ENCODE measurements at regions not wholly inside any gene's neighbourhood (a gene's known extent, or its start where the extent isn't known, plus 50 kb on each side); places are given as distances from the start of the nearest gene placed in this dataset.

DNA sequence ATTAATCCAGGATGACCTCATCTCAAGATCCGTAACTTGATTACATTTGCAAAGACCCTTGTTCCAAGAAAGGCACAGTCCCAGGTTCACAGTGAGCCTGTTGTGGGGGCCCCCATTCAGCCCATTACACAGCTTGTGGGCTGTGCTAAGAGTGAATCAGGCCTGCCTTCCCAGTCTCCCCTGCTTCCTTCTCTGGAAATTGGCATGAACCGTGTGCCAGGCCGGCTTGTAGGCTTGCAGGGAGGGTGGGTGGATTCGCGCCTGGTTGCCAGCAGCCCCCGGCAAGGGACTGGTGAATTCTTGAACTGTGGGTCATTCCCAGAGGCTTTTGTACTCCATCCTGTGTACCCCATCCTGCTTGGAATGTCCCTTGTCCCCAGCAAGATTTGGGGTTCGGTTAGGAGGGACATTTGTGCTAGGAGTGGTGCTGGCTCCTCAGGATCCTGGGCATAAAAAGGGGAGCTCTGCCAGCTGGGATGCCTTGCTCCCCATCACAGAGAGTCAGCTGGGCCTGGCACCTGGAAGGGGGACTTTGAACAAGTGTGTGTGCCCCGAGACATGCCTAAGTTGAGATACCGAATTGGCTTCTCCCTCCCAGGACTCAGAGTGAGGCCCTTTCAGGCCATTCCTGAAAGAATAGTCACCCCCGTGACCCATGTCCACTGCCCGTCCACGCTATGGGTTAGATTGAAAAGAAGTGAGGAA, 818.2 kb downstream of the BRD1 start:
- Histone ChIP-seq H3K36me3 (ENCODE audit: control insufficient read depth, insufficient read depth, low read length) (no peaks in the 10 kb centered on the region), H3K27me3 (ENCODE audit: control insufficient read depth, insufficient read depth, low read length) (no peaks in the 10 kb centered on the region), H3K4me3 (ENCODE audit: low read depth, low read length) (no peak overlapping the region)
- DNase-seq (ENCODE audit: low read depth): no peak
- ChIA-PET POLR2A (no interaction called here), CTCF (no interaction called here)
- TF ChIP-seq, protein P1, sequence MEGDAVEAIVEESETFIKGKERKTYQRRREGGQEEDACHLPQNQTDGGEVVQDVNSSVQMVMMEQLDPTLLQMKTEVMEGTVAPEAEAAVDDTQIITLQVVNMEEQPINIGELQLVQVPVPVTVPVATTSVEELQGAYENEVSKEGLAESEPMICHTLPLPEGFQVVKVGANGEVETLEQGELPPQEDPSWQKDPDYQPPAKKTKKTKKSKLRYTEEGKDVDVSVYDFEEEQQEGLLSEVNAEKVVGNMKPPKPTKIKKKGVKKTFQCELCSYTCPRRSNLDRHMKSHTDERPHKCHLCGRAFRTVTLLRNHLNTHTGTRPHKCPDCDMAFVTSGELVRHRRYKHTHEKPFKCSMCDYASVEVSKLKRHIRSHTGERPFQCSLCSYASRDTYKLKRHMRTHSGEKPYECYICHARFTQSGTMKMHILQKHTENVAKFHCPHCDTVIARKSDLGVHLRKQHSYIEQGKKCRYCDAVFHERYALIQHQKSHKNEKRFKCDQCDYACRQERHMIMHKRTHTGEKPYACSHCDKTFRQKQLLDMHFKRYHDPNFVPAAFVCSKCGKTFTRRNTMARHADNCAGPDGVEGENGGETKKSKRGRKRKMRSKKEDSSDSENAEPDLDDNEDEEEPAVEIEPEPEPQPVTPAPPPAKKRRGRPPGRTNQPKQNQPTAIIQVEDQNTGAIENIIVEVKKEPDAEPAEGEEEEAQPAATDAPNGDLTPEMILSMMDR (IDR thresholded peaks at IDR 0.05; ENCODE audit: insufficient read depth, low read depth, low read length): no peak

DNA sequence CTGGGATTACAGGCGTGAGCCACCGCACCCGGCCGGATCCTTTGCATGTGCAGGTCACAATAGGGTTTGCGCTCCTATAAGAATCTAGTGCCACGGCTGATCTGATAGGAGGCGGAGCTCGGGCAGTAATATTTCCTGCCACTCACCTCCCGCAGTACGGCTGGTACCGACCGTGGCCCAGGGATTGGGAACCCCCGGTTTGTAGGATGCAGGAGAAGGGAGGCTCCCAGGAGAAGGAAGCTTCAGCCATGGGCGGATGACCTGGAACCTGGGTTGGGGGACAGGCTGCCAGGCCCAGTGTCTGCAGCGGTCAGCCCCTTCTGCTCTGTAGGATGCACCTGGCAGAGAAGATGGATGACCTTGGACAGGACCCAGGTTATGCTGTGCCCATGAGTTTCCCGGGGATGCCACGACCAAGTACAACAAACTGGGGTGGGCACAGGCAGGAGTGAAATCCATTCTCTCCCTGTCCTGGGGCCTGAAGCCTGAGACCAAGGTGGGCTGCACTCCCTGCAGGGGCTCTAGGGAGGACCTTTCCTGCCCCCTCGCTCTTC, 818.9 kb downstream of the BRD1 start:
- no peaks in the 10 kb centered on the region for H3K27me3 ChIP-seq (ENCODE audit: control insufficient read depth, insufficient read depth, low read length)
- H3K36me3 ChIP-seq (ENCODE audit: control insufficient read depth, insufficient read depth, low read length): no peaks in the 10 kb centered on the region
- H3K4me3 ChIP-seq (ENCODE audit: low read depth, low read length): no peak overlapping the region
- POLR2A ChIA-PET: no interaction called here
- DNase-seq (ENCODE audit: low read depth): no peak
- TF ChIP-seq, protein P1 (IDR thresholded peaks at IDR 0.05; ENCODE audit: insufficient read depth, low read depth, low read length): no peak
- CTCF ChIA-PET: no interaction called here

- ChIA-PET CTCF (no interaction called here), POLR2A (no interaction called here)
- DNase-seq (ENCODE audit: low read depth): no peak
Observed at GRCh38 chr22:49007013-49007653, 820.5 kb downstream of the BRD1 start.

DNA sequence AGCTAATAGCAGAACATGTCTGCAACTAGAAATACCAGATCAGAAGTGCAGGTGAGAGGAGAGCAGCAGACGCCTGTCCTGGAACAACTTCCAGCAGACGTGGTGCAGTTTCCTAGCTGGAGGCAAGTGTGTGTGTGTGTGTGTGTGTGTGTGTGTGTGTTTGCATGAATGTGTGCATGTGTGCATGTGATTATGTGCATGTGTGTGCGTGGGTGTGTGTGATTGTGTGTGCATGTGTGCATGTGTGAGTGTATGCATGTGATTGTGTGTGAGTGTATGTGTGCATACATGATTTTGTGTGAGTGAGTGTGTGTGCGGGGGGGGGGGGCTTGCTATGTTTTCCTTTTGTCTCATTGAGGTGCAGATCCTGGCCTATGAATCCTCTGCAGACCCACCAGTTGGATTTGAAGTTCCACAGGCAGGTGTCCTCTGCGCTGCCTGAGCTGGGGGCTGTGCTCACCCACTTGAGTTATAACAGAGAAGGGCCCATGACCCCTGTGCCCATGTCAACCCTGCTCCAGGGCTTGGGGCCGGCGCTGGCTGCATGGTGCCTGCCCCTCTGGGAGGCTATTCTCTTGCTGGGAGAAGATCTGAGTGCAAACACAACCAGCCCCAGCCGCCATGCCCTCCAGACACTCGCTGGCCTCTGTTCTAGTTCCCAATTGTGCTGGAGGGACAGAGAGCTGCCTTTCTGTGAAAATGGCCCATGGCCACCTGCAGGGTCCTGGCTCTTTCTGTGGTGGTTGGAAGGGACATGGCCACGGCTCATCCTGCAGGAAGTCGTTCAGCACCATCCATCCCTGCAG, 821.3 kb downstream of the BRD1 start:
- no peaks in the 10 kb centered on the region for H3K36me3 ChIP-seq (ENCODE audit: control insufficient read depth, insufficient read depth, low read length)
- no peaks in the 10 kb centered on the region for H3K27me3 ChIP-seq (ENCODE audit: control insufficient read depth, insufficient read depth, low read length)
- DNase-seq (ENCODE audit: low read depth): no peak
- TF ChIP-seq, protein P1 (IDR thresholded peaks at IDR 0.05; ENCODE audit: insufficient read depth, low read depth, low read length): no peak
- ChIA-PET CTCF (no interaction called here), POLR2A (no interaction called here)
- no peak overlapping the region for H3K4me3 ChIP-seq (ENCODE audit: low read depth, low read length)

More at GRCh38 chr22:49007013-49007653, 820.5 kb downstream of the BRD1 start:
- H3K27me3 ChIP-seq (ENCODE audit: control insufficient read depth, insufficient read depth, low read length): no peaks in the 10 kb centered on the region
- no peak overlapping the region for H3K4me3 ChIP-seq (ENCODE audit: low read depth, low read length)
- TF ChIP-seq, protein P1 (IDR thresholded peaks at IDR 0.05; ENCODE audit: insufficient read depth, low read depth, low read length): no peak
- H3K36me3 ChIP-seq (ENCODE audit: control insufficient read depth, insufficient read depth, low read length): no peaks in the 10 kb centered on the region

GRCh38 chr22:49005557-49005956, 822.1 kb downstream of the BRD1 start:
- CTCF ChIA-PET: no interaction called here
- TF ChIP-seq, protein P1 (IDR thresholded peaks at IDR 0.05; ENCODE audit: insufficient read depth, low read depth, low read length): no peak
- H3K36me3 ChIP-seq (ENCODE audit: control insufficient read depth, insufficient read depth, low read length): no peaks in the 10 kb centered on the region
- H3K4me3 ChIP-seq (ENCODE audit: low read depth, low read length): no peak overlapping the region
- POLR2A ChIA-PET: no interaction called here
- no peak for DNase-seq (ENCODE audit: low read depth)
- no peaks in the 10 kb centered on the region for H3K27me3 ChIP-seq (ENCODE audit: control insufficient read depth, insufficient read depth, low read length)

Data from BJ (cell line).